NCI-H146 treated with DMSO at 0.1 percent for 48 hours (cell line): ENCODE measurements at regions not wholly inside any gene's neighbourhood (a gene's known extent, or its start where the extent isn't known, plus 50 kb on each side); places are given as distances from the start of the nearest gene placed in this dataset.
A peak's percentile ranks its signal among the peaks of the same experiment; 100 is the strongest.

ENCODE experiments used
- DNase-seq: peaks from one replicate; lab custom pipeline; 2025; ENCODE audit not compliant: unreplicated experiment; lab: John Stamatoyannopoulos, UW

DNA sequence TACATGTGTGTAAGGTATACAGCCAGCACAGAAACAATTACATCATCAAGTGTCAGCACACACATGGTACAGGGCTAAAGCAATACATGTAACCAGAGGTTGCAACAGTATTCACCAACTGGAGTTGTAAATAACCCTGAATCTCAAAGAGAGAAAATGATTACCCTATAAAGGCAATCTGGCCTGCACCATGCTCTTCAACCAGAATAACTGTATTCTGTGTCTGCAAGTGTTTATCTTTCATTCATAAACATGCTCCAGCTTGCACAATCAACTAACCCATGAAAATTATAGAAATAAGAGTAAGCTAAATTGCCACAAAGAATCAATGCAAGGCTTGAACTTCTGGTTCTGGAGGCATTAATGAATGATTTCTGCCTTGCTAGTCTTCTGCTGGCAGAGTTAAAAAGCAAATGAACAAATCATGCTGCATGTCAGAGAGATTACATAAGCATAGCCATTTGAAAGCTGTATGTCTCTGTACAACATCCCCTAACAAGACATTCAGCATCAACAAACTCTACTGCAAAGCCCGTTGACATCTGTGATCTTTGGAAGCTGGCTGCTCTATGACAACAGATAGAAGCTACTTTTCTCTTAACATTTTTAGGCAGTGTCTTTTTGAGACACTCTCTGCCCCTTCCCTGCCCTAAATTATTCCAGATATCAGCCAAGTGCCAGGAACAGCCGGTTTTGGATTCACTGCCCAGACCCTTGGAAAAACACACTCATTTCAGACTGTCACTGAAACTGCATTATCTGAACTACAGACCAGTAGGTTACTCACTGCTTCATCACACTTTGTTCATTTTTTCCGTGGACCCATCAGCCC lies 871.0 kb downstream of the OTOL1 start:
- no peak for DNase-seq

DNA sequence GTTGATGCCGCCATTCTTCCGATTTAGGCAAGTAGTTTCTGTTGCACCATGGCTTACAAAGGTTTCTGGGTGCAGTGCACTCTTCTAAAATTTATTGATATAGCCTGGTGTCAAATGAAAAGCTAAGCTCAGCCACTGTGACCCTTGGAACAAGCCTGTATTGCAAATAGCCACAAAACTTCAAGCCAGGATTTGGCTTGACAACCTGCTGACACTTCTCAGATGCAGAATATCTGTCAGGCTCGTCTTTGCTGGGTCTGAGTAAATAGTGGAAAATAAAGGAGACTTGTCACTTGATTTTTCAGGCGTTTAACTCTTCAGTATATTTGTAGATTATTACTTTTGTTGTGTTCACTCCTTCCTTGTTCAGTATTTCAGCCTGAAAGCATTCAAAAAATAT lies 871.8 kb downstream of the OTOL1 start:
- DNase-seq = no peak

DNA sequence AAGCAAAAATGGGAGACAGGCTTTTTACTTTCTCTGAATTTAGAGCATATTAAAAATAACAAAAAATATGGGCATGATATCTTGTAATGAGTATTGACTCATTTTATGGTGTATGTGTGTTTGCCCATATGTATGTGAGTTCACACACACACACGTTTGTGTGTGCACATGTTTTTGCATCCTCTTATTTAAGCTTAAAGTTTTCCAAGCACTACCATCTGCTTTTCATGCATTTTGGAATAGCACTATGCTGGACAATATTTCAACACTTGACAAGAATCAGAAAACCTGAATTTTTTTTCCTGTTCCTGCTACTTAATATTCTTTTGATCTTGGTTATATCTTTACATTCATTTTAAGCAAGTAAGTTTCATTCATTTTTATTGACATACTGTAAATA lies 872.7 kb downstream of the OTOL1 start:
- no peak for DNase-seq

DNA sequence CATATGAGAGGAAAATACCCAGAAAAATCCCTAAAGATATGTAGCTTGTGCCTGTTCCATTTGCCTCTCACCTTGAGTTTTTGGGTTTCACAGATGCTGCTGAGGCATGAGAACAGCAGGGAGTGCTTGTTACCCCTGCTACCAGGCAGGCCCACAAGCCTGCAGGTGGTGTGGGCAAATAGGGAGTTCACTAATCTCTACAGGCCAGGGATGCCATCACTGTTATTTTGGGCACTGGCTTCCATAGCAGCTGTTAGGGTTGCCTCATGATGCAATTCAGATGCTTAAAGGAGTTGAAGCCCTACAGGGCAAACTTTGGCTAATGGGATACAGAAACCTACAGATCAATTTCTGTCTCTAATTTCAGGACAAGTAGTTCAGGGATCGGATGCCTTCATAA lies 873.5 kb downstream of the OTOL1 start:
- DNase-seq = no peak

DNA sequence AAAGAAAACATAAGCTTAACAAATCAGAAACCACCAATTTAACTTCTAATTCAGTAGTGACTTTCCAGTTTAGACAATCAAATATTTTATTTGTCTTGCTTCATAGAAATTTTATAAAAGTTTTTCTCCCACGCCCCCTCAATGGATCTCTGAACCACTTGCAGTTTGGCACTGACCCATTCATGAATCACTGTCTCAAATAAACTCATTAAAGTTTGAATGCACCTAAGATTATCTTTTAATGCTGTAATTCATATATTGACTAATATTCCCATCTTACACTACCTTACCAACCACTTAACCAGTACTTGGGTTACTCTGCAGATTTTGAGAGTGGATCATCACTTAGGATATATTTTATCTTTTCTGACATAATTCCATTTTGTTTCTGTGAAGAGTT lies 880.2 kb downstream of the OTOL1 start:
- no peak for DNase-seq

DNA sequence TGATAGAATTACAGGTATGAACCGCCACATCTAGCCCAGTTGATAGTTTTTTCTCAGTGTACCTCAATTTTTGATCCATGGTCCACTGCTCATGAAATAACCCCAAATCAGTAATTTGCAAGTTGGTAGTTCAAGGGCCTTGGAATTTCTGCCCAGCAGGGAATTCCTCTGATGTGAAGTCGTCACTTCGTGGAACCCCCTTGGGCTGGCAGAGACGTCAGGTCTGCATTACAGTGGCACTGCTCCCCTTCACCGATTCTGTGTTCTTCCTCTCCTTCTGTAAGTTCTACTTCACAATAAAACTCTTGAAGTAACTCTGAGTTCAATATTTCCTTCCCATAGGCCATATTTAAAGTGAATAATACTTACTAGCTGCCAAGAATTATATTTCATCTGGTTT lies 881.0 kb downstream of the OTOL1 start:
- DNase-seq = no peak

DNA sequence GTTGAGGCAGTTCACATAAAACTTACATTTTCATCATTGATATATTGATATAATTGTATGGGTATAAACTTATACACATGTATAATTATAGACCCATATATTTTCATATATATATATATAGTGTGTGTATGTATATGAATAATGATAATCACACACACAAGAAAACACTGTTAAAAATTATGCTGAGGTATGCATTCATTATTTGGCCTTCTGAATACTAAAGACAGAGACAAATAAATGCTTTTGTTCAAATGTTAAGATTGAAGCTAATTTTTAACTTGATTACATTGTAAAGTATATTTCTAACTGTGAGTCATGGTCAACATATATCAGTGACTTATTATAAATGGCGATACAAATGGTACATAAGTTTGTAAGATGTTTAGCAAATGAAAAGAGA lies 888.8 kb downstream of the OTOL1 start:
- DNase-seq = no peak

DNA sequence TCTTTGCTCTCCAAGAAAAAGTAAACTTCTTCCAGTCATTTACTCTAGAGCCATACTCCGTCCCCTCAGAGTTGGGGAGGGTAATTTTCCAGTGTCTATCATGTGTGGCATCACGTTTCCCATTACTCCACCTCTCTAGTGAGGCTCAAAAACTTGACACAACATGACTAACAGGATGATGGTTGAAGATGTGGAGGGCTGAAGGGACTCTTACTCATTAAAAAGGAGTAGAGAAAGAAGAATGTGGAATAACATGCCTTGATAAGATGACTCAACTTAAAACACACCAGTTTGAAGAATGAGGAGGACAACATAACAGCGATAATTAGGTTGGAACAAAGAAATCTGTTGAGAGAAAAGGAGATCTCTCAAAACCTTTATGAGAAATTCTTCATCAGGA lies 894.3 kb downstream of the OTOL1 start:
- no peak for DNase-seq

DNA sequence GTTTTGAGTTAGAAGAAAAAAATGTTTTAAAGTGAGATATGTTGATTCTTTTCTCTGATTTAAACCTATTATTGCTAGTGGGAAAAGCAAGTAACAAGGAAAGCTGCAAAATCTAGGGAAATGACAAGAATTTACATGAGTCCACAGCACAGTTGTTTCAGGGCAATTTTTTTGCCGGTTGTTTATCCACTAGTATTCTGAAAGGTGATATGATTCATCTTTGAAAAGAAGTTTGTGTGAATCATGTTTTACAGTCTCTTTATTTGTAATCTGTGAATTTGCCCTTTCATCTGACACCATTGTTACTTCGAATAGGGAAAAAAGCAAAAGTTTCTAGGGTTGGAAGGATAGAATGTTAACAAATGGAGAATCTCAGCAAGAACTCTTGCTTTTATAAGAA lies 894.7 kb downstream of the OTOL1 start:
- no peak for DNase-seq

DNA sequence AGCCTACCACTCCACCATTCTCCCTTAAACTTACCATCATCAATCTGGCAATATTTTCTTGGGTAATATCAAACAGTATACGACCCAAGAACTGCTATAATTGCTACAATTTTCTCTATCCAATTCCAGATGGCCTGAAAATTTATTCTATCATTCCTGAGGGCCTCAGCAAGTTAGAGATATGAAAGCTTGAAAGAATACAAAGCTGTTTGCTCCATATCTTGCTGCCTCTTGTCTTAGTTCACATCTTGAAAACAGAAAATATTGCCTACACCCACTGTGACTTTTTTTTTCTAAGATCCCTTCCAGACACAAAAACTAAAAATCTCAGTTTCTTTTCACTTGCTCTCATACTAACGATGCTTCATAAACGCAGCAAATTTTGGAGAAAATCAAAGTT lies 898.9 kb downstream of the OTOL1 start:
- no peak for DNase-seq

DNA sequence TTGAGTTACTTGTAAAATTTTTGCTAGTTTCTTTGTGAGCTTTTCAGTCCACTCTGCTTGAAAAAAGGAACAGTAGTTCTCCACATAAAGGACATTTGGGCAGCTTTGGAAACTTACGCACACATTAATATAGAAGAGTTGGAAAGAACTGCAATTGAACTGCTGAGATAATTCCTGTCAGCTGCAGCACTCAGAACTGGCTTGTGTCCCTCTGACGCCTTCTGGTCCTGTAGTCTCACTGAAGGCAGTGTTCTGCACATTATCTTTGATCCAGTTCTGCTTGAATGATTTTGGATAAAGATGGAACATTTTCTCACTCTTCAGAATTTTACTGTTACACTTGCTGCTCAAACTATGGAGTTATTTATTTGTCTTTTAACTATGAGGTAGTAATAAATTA lies 901.9 kb downstream of the OTOL1 start:
- DNase-seq = no peak

DNA sequence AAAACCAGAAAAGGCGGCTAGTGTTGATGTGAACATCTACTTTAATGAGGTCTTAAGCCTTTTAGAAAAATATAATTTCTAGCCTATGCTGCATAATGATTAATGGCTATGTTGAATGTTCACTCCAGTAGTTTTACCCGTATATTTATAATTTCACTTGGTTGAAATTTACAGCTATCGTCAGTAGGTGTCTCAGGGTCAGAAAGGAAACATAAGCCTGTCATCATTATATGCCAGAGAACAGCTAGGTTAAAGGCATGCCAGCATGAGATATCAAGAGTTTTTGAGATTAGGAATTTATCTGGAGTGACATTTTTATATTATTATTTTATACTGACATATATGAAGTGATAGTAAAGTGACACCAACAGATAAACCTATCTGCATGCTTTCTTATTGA lies 904.1 kb downstream of the OTOL1 start:
- DNase-seq = no peak

DNA sequence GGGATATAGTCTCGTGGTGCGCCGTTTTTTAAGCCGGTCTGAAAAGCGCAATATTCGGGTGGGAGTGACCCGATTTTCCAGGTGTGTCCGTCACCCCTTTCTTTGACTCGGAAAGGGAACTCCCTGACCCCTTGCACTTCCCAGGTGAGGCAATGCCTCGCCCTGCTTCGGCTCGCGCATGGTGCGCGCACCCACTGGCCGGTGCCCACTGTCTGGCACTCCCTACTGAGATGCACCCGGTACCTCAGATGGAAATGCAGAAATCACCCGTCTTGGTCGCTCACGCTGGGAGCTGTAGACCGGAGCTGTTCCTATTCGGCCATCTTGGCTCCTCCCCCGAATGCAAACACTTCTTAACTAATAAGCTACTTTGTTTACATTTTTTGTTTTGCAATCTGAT lies 914.9 kb downstream of the OTOL1 start:
- DNase-seq = peak; percentile 10

DNA sequence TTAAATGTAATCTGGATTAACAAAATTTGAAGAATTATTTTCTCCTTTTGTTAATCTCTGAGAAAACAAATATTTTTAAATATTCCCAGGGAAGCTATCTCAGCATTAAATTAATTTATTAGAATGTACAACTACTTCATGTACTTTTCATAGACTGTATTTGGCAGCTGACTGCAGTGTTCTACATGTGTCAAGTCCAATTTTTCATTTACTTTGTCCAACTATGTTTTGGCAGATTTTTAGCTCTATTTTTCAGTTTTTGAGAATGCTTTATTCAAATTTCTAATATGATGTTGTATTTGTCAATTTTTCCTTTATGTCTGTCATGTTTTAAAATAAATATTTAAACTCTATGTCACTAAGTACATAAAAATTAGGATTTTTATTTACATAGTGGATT lies 925.1 kb downstream of the OTOL1 start:
- no peak for DNase-seq

DNA sequence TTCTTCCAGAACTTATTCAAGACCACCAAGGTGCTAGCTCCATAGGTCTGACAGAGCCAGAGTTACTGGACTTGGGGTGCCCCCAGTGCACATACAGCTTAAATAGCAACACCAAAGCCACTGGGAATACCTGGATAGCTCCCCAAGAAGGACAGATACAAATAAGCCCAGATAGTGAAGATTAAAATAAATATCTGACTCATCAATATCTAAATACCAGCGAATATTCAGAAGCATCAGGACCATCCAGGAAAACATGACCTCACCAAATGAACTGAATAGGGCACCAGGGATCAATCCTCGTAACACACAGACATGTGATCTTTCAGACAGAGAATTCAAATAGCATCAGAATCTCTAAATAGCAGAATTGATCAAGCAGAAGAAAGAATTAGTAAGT lies 931.6 kb downstream of the OTOL1 start:
- no peak for DNase-seq

DNA sequence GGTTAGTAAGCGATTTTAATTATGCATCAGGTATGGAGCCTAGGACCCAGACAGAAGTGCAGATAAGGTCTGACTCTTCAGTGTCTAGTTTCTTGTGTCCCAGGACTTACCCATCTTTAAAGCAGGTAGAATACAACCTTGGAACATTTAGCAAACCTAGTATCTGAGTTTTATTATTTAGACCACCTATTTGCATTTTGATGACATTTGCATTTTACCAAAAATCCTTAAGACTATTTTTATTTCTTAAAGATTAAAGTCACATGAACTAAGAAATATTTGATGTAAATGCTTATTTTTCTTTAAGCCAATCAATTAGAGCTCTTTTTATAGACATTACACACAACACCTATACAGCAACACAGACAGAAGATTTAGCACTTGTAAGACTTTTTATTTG lies 939.1 kb downstream of the OTOL1 start:
- no peak for DNase-seq

DNA sequence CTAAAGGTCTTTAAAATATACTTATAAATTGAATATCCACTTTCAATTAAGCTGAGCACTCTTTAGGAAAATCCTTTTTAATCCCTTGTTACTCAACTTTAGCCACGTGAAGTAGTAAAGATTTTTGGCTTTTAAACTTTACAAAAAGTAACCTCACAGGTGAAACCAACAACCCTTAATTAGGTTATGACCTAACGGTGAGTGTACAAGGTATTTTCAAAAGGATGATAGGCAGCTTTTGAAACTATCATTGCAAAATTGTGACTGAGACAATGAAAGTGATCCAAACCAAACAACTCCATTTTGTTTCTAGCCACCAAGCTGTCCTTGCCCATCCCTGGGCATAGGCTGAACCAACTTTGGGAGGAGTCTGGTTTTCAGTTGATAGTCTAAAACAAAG lies 940.2 kb downstream of the OTOL1 start:
- no peak for DNase-seq

DNA sequence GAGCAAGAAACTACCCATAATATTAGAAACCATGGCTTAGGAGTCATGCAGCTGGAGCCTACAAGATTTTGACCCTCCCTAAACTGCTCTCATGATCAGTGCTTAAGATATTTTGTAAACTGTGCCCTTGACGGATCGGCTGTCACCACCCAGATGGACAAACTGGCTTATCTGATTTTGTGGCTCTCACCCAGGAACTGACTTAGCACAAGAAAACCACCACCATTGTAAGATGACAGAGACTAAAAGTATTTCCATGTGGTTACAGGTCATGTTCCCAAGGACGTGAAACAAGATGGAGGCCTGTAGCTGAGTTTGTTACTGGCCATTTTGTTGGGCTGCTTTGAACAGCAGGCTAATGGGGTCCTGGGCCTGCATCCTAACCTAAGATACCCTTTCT lies 940.9 kb downstream of the OTOL1 start:
- no peak for DNase-seq

DNA sequence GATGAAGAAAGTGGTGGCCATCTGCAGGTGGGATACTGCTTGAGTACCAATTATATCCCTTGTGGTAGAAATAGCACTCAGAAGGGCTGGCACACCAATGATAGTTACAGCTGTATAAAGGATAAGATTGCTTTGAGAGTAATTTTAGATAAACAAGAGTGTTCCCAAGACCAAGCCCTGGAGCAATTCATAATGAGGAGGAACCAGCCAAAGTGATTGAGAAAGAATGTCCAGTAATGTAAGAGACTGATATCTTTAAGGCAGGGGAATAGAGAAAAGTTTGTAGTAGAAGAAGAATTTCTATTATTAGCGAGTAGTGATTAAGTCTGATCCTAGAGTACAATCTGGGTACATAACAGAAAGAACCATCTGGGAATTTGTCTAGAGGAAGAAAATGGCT lies 945.1 kb downstream of the OTOL1 start:
- DNase-seq = no peak

DNA sequence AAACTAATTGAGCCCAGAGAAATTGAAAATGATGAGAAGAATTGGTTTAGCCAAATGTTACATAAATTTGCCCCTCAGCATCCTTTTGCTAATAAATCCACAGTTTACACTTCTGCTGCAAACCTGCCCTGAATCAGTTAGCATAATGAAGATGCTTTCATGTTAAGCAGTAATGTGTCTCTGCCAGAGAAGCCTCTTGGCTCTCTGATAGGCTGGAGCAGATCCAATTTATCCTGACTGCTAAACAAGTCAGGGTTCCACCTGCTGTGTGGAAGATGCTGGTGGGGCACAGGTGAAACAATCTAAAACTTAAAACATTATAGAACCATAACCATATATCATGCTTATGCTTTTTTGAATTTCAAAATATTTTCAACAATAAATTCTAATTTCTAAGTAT lies 946.8 kb downstream of the OTOL1 start:
- DNase-seq = no peak

DNA sequence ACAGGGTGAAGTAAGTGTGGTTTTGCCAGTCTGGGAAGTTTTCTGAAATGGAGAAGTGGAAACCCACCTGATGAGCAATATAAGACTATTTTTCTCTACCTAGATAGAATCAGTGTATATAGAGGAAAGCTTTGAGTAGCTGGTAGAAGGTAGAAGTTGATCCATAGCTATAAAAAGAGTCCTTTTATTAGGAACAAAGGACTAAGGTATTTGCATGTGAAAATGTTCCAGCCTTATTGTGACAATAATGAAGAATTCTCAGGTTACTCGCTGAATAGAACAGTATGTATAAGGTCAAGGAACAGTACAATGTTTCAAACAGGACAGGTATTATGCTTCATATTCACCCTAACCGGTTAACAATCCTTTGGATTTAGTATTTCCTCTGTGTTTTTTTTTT lies 972.2 kb downstream of the OTOL1 start:
- no peak for DNase-seq

DNA sequence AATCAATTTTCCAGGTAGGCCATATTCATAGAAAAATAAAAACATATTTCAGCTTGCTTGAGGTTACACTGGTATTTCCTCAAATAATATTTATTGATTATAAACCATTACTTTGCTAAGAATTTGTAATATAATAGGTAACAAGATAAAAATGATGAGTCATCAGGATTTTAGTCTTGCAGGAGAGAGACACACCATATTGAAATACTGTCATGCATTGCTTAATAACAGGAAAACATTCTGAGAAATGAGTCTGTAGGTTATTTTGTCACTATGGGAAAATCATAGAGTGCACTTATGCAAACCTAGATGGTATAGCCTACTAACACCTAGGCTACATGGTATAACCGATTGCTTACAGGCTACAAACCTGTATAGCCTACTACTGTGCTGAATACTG lies 990.5 kb downstream of the OTOL1 start:
- no peak for DNase-seq

DNA sequence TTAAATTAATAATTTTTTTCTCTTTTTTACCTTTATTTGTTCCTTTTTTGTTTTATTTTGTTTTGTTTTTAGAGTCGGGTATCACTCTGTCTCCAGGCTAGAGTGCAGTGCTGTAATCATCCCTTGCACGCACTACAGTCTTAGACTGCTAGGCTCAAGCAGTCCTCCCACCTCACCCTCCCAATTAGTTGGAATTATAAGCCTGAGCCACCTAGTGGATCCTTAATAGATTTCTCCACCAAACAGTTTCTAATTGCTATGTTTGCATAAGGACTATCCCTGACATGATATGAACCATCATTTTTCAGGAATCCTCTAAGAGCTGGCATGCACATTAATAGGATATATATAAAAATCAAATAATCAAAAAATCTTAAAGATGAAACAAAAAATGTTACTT lies 993.2 kb downstream of the OTOL1 start:
- DNase-seq = no peak
